HL-60 (cell line): ENCODE measurements at regions not wholly inside any gene's neighbourhood (a gene's known extent, or its start where the extent isn't known, plus 50 kb on each side); places are given as distances from the start of the nearest gene placed in this dataset.
"Not testable (repeated sequence)": the region's sequence is repeated elsewhere in the genome, so short reads cannot be mapped to it uniquely, and the experiment has no call there.

ENCODE experiments used
- DNase-seq, 2 experiments: peaks; one replicate each; pipeline ENCODE4 v3.0.0-alpha.2; 2010 to 2020; ENCODE audit warnings: low read depth in 1 of 2, low spot score in 1 of 2
- H3K27ac ChIP-seq: fragments of 250-450 bp; sonication (Bioruptor Pico); replicated peaks from 2 replicates; pipeline ENCODE4 v1.5.1; 2020; ENCODE audit warnings: mild to moderate bottlenecking, moderate library complexity
- H3K27me3 ChIP-seq: fragments of 250-450 bp; sonication (Bioruptor Pico); 2 replicates; pipeline ENCODE4 v1.5.1; 2021; ENCODE audit warnings: mild to moderate bottlenecking, moderate library complexity; ENCODE audit not compliant: insufficient read depth, poor library complexity, severe bottlenecking
- H3K4me3 ChIP-seq: replicated peaks from 2 replicates; pipeline ENCODE4 v1.5.1; 2011; ENCODE audit warnings: mild to moderate bottlenecking, control low read depth, low read length; ENCODE audit not compliant: insufficient read depth
- CTCF ChIP-seq: IDR thresholded peaks from one replicate; pipeline ENCODE4 v1.5.1; 2011; ENCODE audit warnings: low read length, control low read depth, inconsistent platforms; ENCODE audit not compliant: insufficient read depth
- GABPA ChIP-seq: IDR thresholded peaks from 2 replicates; pipeline ENCODE4 v1.6.1; 2012; ENCODE audit warnings: low read depth
- POLR2AphosphoS5 ChIP-seq: IDR thresholded peaks from 2 replicates; pipeline ENCODE4 v1.6.1; 2012; ENCODE audit warnings: low read depth
- REST ChIP-seq: IDR thresholded peaks from 2 replicates; pipeline ENCODE4 v1.6.1; 2012; ENCODE audit warnings: low read depth; ENCODE audit not compliant: insufficient replicate concordance
- SPI1 ChIP-seq: IDR thresholded peaks from 2 replicates; pipeline ENCODE4 v1.6.1; 2012; ENCODE audit warnings: low read depth, mild to moderate bottlenecking, borderline replicate concordance

DNA sequence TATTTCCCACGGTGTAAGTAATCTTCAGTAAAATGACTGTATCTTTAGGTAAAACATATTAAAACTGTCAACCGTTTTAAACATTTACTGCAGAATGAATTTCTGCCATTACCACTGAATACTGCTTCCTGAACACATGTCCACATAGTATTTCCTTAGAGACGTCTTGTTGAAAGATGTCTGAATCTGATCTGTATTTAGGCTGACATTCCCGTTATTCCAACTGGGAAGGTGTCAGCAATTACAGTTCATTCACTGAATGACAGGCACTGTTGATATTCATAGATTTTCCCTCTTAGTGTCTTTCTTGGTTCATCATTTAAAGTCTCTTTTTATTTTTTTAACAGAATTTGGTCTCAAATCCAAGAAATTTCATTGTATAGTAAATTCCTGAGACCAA, 544.5 kb upstream of the CHD1 start:
- H3K4me3 ChIP-seq, H3K27me3 ChIP-seq, DNase-seq, H3K27ac ChIP-seq: not testable (repeated sequence)

DNA sequence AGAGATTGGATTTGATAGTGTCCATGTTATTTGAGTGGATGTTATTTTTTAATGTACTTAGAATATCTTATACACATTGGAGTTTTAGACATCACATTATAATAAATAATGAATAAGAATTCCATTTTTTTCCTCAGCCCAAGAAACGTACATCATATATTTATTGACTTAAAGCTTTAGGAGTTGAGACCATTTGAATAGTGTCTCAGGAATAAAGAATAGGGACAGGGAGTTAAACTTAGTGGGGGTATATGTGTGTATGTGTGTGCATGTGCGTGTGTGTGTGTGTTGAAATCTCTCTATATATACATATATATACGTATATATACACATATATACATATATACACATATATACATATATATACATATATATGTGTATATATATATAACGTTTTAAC, 542.9 kb upstream of the CHD1 start:
- DNase-seq, H3K4me3 ChIP-seq, H3K27ac ChIP-seq, H3K27me3 ChIP-seq: not testable (repeated sequence)

DNA sequence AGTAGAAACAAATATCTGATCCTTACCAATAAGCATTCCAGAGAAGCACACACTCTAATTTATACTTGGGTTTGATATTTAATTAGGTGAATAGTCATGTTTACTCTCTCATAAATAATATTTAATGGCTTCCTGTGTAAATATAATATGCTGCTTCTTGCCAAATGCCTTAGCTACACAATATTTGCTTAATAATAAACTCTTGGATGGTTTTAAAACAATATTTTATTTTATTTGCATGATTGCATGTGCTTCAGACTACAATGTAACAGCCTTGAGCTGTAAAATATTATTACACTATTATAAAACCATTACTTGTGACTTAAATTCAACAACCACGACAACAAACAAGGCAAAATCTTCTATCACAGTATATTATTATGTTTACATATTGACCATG, 542.4 kb upstream of the CHD1 start:
- H3K4me3 ChIP-seq, DNase-seq, H3K27ac ChIP-seq, H3K27me3 ChIP-seq: not testable (repeated sequence)

- not testable (repeated sequence) for H3K27ac ChIP-seq, H3K27me3 ChIP-seq, DNase-seq, H3K4me3 ChIP-seq
Measured at GRCh38 chr5:99470636-99471035, 541.8 kb upstream of the CHD1 start.

DNA sequence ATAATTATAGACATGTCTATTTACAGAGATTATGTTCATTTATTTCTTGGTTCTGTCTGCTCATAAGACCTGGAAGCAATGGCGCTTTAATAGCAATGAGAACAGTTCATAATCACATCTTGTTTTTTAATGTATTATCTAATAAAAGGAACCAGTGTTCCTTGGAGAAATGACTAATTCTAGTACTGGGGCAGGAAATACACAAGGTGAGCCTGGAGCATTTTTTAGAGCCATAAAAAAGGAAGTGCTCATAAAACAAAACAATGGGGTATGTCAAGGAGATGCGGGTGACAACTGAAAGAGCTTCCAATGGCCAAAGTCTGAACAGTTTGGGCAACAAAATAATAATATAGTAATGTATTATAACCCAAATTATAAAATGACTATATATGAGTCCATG, 531.9 kb upstream of the CHD1 start:
- TF ChIP-seq POLR2AphosphoS5: no peak
- TF ChIP-seq CTCF: no peak
- no peak overlapping the region for H3K4me3 ChIP-seq
- H3K27me3 ChIP-seq: no peaks in the 10 kb centered on the region
- no peak for DNase-seq
- no peak overlapping the region for H3K27ac ChIP-seq

DNA sequence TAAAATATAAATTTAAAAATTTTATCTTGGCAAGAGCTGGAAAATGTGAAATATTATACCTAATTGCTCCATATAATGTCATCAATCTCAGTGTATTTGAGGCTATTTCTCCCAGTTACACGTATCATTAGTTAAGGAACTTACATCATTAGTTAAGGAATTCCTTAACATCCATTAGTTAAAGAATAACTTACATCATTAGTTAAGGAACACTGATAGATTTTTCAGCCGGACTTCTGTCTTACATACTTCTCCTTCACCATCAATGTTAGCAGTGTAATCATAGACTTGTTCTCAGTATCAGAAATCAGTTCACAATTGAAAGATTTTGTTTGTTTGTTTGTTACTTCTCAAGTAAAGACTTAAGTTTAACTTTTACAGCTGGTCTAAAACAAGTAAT, 524.4 kb upstream of the CHD1 start:
- Histone ChIP-seq H3K4me3 (no peak overlapping the region), H3K27ac (no peak overlapping the region), H3K27me3 (no peaks in the 10 kb centered on the region)
- DNase-seq: no peak
- TF ChIP-seq CTCF: no peak
- TF ChIP-seq POLR2AphosphoS5: no peak
- no peak for TF ChIP-seq GABPA
- TF ChIP-seq REST: no peak
- no peak for TF ChIP-seq SPI1

GRCh38 chr5:99449786-99450185, 521.0 kb upstream of the CHD1 start:
- no peak for DNase-seq
- TF ChIP-seq SPI1 (no peak), POLR2AphosphoS5 (no peak), REST (no peak), GABPA (no peak)
- Histone ChIP-seq H3K4me3 (no peak overlapping the region), H3K27me3 (no peaks in the 10 kb centered on the region), H3K27ac (no peak overlapping the region)
